ENCODE measurements at regions not wholly inside any gene's neighbourhood (a gene's known extent, or its start where the extent isn't known, plus 50 kb on each side); places are given as distances from the start of the nearest gene placed in this dataset.
A peak's percentile ranks its signal among the peaks of the same experiment; 100 is the strongest.

DNA sequence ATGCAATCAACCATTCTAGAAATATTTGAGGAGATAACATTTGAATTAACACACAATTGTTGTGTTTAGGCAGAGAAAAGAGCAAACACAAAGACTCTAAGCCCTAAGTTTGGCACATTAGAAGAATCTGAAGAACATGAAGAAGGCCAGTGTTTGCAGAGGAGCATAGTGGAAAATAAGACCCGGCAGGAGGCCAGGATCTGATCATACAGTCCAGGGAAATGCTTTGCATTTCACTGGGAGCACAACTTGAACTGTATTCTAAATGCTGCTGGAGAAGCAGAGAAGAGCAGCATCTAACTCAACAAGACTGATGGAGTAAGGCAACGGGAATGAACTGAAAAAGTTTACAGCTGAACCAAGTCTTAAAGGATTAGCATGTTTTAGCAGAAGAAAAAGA lies 463.4 kb downstream of the ZNF608 start:
- Histone ChIP-seq H3K4me1 (ENCODE audit: control insufficient read depth in 2 of 2, insufficient read depth in 2 of 2, low read length in 1 of 2) (peaks cover 0 to 5% of the 10 kb centered on the region in 2 donors), H3K36me3 (ENCODE audit: control insufficient read depth in 2 of 2, insufficient read depth in 2 of 2, low read length in 1 of 2) (no peaks in the 10 kb centered on the region), H3K9me3 (ENCODE audit: control insufficient read depth in 2 of 2, insufficient read depth in 1 of 2, low read depth in 1 of 2, low read length in 1 of 2) (no peaks in the 10 kb centered on the region), H3K27ac (ENCODE audit: low read depth in 2 of 2, low read length in 1 of 2) (no peak overlapping the region), H3K4me3 (ENCODE audit: low read depth in 1 of 2, low read length in 2 of 2) (no peak overlapping the region), H3K27me3 (ENCODE audit: control insufficient read depth in 1 of 2, insufficient read depth in 2 of 2, low read length in 2 of 2) (no peaks in the 10 kb centered on the region)
- WGBS, 2 donors, result 43 to 51% methylated on average over 2 of the region's 2 CpGs

DNA sequence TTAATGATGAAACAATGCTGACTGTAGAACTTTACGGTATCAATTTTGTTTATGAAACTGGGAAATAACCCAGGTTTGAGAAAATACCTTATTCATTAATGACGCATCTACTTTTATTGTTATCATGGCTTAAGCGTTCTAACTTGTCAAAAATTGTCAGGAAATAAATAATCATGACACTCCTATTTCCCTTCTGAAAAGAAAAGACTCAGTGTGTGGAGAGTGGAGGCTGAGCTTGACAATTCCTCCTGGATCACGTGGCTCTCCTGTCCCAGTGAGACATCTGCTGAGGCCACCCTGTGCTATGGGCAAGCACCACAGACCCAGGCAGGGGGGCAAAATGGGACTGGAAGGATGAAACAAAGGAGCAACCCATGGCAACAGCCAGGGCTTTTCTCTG lies 466.4 kb downstream of the ZNF608 start:
- peaks cover 2% of the 10 kb centered on the region in 2 donors for H3K4me1 ChIP-seq (ENCODE audit: control insufficient read depth in 2 of 2, insufficient read depth in 2 of 2, low read length in 1 of 2)
- H3K27me3 ChIP-seq (ENCODE audit: control insufficient read depth in 1 of 2, insufficient read depth in 2 of 2, low read length in 2 of 2), result no peaks in the 10 kb centered on the region
- WGBS, 2 donors, result 57 to 64% methylated on average over 4 of the region's 4 CpGs
- H3K4me3 ChIP-seq (ENCODE audit: low read depth in 1 of 2, low read length in 2 of 2), result no peak overlapping the region
- H3K9me3 ChIP-seq (ENCODE audit: control insufficient read depth in 2 of 2, insufficient read depth in 1 of 2, low read depth in 1 of 2, low read length in 1 of 2), result no peaks in the 10 kb centered on the region
- no peaks in the 10 kb centered on the region for H3K36me3 ChIP-seq (ENCODE audit: control insufficient read depth in 2 of 2, insufficient read depth in 2 of 2, low read length in 1 of 2)
- peak overlapping the region in 1 of 2 donors; percentile 22 for H3K27ac ChIP-seq (ENCODE audit: low read depth in 2 of 2, low read length in 1 of 2)

DNA sequence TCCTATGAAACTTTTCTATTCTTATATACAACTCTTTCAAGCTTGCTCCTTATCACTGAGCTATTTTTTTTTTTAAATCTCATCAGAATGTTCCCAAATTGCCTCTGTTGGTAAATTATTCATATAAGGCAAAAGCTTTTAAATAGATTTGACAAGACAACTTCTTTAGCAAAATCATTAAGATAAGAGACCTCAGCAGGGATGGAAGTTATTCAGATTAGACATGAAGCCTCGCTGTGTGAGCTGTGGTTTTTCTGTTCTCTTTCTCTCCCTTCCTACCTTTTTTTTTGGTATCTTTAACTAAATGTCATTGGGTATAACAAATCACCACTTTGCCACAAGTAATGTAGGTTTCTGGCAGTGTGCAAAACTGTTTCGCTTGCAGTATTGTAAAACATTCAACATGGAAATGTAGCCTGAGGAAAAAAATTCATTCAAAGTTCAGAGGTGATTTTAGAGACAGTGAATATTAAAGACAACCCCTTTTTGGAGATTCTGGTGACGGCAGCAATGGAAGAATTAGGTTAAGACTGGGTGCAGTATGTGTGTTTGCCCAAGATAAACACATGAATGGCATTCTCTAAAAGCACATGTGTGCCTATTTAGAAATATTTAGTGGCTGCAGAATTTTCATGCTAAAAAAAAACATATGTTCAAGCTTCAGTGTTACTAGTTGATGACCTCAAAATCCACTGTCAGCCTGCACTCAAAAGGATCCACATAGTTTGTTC lies 467.1 kb downstream of the ZNF608 start:
- 54 to 61% methylated on average over 3 of the region's 3 CpGs for WGBS, 2 donors
- H3K9me3 ChIP-seq (ENCODE audit: control insufficient read depth in 2 of 2, insufficient read depth in 1 of 2, low read depth in 1 of 2, low read length in 1 of 2), result no peaks in the 10 kb centered on the region
- peaks cover 2% of the 10 kb centered on the region in 2 donors for H3K4me1 ChIP-seq (ENCODE audit: control insufficient read depth in 2 of 2, insufficient read depth in 2 of 2, low read length in 1 of 2)
- H3K27me3 ChIP-seq (ENCODE audit: control insufficient read depth in 1 of 2, insufficient read depth in 2 of 2, low read length in 2 of 2), result no peaks in the 10 kb centered on the region
- H3K36me3 ChIP-seq (ENCODE audit: control insufficient read depth in 2 of 2, insufficient read depth in 2 of 2, low read length in 1 of 2), result no peaks in the 10 kb centered on the region
- H3K27ac ChIP-seq (ENCODE audit: low read depth in 2 of 2, low read length in 1 of 2), result no peak overlapping the region
- no peak overlapping the region for H3K4me3 ChIP-seq (ENCODE audit: low read depth in 1 of 2, low read length in 2 of 2)

DNA sequence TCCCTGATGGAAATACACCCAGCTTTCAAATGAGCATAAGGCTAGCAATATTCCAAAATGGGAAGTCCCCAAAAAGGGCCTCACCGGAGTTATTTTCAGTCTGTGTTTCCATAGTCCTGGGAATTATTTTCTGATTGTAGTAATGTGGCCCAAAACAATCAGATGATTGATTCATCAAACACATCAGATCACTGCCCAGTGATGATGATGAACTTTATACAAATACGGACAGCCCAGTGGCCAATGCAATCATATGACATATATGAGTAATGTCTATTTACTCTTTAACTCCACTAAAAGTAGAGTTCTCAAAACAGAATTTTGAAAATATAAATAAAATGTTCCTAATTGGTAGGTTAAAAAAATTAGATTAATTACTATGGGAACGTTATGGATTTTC lies 467.8 kb downstream of the ZNF608 start:
- Histone ChIP-seq H3K4me3 (ENCODE audit: low read depth in 1 of 2, low read length in 2 of 2) (no peak overlapping the region), H3K27ac (ENCODE audit: low read depth in 2 of 2, low read length in 1 of 2) (no peak overlapping the region), H3K9me3 (ENCODE audit: control insufficient read depth in 2 of 2, insufficient read depth in 1 of 2, low read depth in 1 of 2, low read length in 1 of 2) (no peaks in the 10 kb centered on the region), H3K27me3 (ENCODE audit: control insufficient read depth in 1 of 2, insufficient read depth in 2 of 2, low read length in 2 of 2) (no peaks in the 10 kb centered on the region), H3K36me3 (ENCODE audit: control insufficient read depth in 2 of 2, insufficient read depth in 2 of 2, low read length in 1 of 2) (no peaks in the 10 kb centered on the region), H3K4me1 (ENCODE audit: control insufficient read depth in 2 of 2, insufficient read depth in 2 of 2, low read length in 1 of 2) (peaks cover 2% of the 10 kb centered on the region in 2 donors)
- WGBS, 2 donors, result 64 to 66% methylated on average over 3 of the region's 3 CpGs

DNA sequence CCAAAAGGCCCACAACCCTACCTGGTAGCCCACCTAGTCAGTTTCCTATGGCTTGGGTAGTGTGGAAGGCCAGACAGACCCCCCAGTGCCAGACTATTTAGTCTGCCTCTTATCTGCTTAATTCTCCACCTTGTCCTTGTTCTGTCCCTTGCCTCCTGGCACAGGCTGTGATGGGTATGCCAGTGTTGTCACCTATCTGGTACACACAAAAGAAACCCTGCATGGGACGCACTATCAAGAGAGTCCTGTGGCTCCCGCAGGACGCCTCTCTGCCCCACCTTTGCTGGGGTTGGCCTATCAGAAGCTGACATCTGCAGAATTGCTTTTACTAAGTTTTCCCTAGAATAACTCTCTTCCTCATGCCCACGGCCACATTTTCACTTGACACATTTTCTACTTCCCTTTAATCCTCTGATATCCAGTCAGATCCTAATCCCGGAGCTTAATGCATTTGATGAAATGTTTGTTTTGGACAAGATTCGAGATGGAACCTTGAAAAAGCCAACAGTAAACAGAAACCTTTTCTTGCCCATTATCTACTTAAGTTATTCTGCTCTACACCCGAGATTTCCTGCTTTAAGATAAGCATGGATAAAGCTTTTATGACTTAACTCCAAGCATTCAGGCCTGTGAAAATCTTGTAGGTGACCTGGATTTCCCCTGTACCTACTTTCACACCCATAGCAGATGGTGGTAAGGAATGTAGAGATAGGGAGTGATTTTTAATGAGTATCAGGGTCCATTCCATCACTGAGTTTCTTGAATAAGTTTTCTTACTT lies 468.5 kb downstream of the ZNF608 start:
- no peaks in the 10 kb centered on the region for H3K9me3 ChIP-seq (ENCODE audit: control insufficient read depth in 2 of 2, insufficient read depth in 1 of 2, low read depth in 1 of 2, low read length in 1 of 2)
- H3K36me3 ChIP-seq (ENCODE audit: control insufficient read depth in 2 of 2, insufficient read depth in 2 of 2, low read length in 1 of 2), result no peaks in the 10 kb centered on the region
- no peak overlapping the region for H3K4me3 ChIP-seq (ENCODE audit: low read depth in 1 of 2, low read length in 2 of 2)
- no peaks in the 10 kb centered on the region for H3K27me3 ChIP-seq (ENCODE audit: control insufficient read depth in 1 of 2, insufficient read depth in 2 of 2, low read length in 2 of 2)
- peaks cover 2% of the 10 kb centered on the region in 2 donors for H3K4me1 ChIP-seq (ENCODE audit: control insufficient read depth in 2 of 2, insufficient read depth in 2 of 2, low read length in 1 of 2)
- WGBS, 2 donors, result 29 to 39% methylated on average over 7 of the region's 7 CpGs
- peak overlapping the region in 1 of 2 donors; percentile 1 for H3K27ac ChIP-seq (ENCODE audit: low read depth in 2 of 2, low read length in 1 of 2)

DNA sequence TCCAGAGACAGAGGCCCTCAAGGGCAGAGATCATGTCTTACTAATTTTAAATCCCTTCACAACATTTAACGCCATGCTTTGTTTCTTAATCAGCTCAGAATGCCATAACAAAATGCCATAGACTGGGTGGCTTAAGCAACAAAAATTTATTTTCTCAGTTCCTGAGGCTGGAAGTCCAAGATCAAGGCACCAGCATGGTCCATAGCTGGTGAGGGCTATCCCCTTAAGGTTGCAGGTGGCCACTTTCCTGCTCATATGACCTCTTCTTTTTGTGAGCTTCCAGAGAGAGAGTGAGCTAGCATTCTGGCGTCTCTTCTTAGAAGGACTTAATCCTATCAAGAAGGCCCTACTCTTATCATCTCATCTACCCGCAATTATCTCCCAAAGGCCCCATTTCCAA lies 470.3 kb downstream of the ZNF608 start:
- 94 to 97% methylated on average over 3 of the region's 3 CpGs for WGBS, 2 donors
- Histone ChIP-seq H3K36me3 (ENCODE audit: control insufficient read depth in 2 of 2, insufficient read depth in 2 of 2, low read length in 1 of 2) (no peaks in the 10 kb centered on the region), H3K4me3 (ENCODE audit: low read depth in 1 of 2, low read length in 2 of 2) (no peak overlapping the region), H3K27ac (ENCODE audit: low read depth in 2 of 2, low read length in 1 of 2) (no peak overlapping the region), H3K9me3 (ENCODE audit: control insufficient read depth in 2 of 2, insufficient read depth in 1 of 2, low read depth in 1 of 2, low read length in 1 of 2) (no peaks in the 10 kb centered on the region), H3K4me1 (ENCODE audit: control insufficient read depth in 2 of 2, insufficient read depth in 2 of 2, low read length in 1 of 2) (peaks cover 2% of the 10 kb centered on the region in 2 donors), H3K27me3 (ENCODE audit: control insufficient read depth in 1 of 2, insufficient read depth in 2 of 2, low read length in 2 of 2) (no peaks in the 10 kb centered on the region)

DNA sequence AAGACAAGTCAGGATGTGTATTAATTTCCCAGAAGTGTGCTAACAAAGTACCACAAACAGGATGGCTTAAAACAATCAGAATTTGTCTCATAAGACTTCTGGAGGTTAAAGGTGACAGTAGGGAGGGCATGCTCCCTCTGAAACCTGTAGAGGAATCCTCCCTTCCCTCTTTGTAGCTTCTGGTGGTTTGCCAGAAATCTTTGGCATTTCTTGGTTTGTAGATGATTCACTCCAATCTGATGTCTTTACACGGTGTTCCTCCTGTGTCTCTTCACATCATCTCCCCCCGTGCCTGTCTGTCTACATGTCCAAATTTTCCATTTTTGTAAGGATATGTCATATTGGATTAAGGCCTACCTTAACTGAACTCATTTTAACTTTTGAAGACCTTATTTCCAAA lies 471.5 kb downstream of the ZNF608 start:
- Histone ChIP-seq H3K4me1 (ENCODE audit: control insufficient read depth in 2 of 2, insufficient read depth in 2 of 2, low read length in 1 of 2) (peaks cover 0 to 2% of the 10 kb centered on the region in 2 donors), H3K4me3 (ENCODE audit: low read depth in 1 of 2, low read length in 2 of 2) (no peak overlapping the region), H3K36me3 (ENCODE audit: control insufficient read depth in 2 of 2, insufficient read depth in 2 of 2, low read length in 1 of 2) (no peaks in the 10 kb centered on the region), H3K9me3 (ENCODE audit: control insufficient read depth in 2 of 2, insufficient read depth in 1 of 2, low read depth in 1 of 2, low read length in 1 of 2) (no peaks in the 10 kb centered on the region), H3K27ac (ENCODE audit: low read depth in 2 of 2, low read length in 1 of 2) (no peak overlapping the region), H3K27me3 (ENCODE audit: control insufficient read depth in 1 of 2, insufficient read depth in 2 of 2, low read length in 2 of 2) (no peaks in the 10 kb centered on the region)
- 33 to 46% methylated on average over 2 of the region's 2 CpGs for WGBS, 2 donors

DNA sequence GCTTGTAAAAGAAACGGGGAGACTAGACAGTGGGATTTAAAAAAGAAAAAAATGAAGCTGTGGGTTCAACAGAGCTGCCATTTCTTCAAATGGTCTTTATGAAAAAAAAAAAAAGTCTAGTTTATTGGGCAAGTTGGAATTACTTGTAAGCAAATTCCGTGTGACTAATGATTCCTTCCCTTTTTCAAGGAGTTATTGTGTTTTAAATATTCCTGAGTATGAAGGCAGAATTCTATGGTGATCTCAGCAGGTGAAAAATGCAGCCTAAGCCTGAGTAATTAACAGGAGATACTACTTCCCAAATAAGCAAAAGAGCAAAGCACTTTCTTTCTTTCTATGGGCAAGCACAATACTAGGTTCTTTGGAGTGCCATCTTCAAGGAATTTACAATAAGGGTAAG lies 481.9 kb downstream of the ZNF608 start:
- Histone ChIP-seq H3K27ac (ENCODE audit: low read depth in 2 of 2, low read length in 1 of 2) (no peak overlapping the region), H3K4me1 (ENCODE audit: control insufficient read depth in 2 of 2, insufficient read depth in 2 of 2, low read length in 1 of 2) (peaks cover 0 to 2% of the 10 kb centered on the region in 2 donors), H3K27me3 (ENCODE audit: control insufficient read depth in 1 of 2, insufficient read depth in 2 of 2, low read length in 2 of 2) (no peaks in the 10 kb centered on the region), H3K9me3 (ENCODE audit: control insufficient read depth in 2 of 2, insufficient read depth in 1 of 2, low read depth in 1 of 2, low read length in 1 of 2) (peaks cover 0 to 2% of the 10 kb centered on the region in 2 donors), H3K36me3 (ENCODE audit: control insufficient read depth in 2 of 2, insufficient read depth in 2 of 2, low read length in 1 of 2) (no peaks in the 10 kb centered on the region), H3K4me3 (ENCODE audit: low read depth in 1 of 2, low read length in 2 of 2) (no peak overlapping the region)
- WGBS, 2 donors, result 74 to 80% methylated on average over 2 of the region's 2 CpGs

DNA sequence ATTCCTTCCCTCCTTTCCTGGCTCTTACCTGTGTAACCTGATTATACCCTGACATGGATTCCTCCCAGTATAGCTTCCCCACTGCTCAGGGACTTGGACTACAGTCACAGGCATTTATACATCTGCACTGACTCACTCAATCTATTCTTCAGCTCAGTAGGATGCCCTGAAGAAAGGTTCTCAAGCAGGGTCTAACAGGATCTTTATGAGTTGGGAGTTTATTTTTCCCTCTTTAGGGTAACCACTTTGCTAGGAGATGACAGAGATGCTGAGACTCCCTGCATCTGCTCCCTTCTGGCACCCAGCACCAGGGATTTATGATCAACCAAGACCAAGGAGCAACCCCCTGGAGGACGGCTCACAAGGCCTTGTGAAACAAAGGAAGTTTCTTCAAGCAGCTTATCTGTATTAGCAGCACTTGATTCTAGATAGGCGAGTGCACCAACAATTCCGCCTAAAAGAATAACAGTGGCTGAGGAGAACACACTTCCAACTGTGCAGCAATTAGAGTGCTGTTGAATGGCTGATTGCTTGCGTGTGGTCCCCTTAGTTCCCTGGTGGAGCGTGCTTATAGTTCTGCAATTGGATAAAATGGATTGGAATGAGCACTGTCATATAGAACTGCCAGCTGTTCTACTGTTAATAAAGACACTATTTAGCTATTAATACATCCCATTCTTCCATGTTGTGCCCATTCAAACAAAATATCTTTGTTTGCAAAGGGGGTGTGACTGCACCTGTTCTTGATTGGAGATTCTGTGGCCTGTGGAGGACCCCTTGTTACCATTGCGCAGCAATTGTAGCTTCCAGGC lies 482.6 kb downstream of the ZNF608 start:
- H3K27ac ChIP-seq (ENCODE audit: low read depth in 2 of 2, low read length in 1 of 2), result no peak overlapping the region
- WGBS, 2 donors, result 73 to 78% methylated on average over 6 of the region's 6 CpGs
- no peaks in the 10 kb centered on the region for H3K27me3 ChIP-seq (ENCODE audit: control insufficient read depth in 1 of 2, insufficient read depth in 2 of 2, low read length in 2 of 2)
- no peak overlapping the region for H3K4me3 ChIP-seq (ENCODE audit: low read depth in 1 of 2, low read length in 2 of 2)
- peaks cover 0 to 2% of the 10 kb centered on the region in 2 donors for H3K9me3 ChIP-seq (ENCODE audit: control insufficient read depth in 2 of 2, insufficient read depth in 1 of 2, low read depth in 1 of 2, low read length in 1 of 2)
- peaks cover 0 to 2% of the 10 kb centered on the region in 2 donors for H3K4me1 ChIP-seq (ENCODE audit: control insufficient read depth in 2 of 2, insufficient read depth in 2 of 2, low read length in 1 of 2)
- no peaks in the 10 kb centered on the region for H3K36me3 ChIP-seq (ENCODE audit: control insufficient read depth in 2 of 2, insufficient read depth in 2 of 2, low read length in 1 of 2)

All from esophagus (tissue), 2 donors.